22Rv1 (cell line): ENCODE measurements at regions not wholly inside any gene's neighbourhood (a gene's known extent, or its start where the extent isn't known, plus 50 kb on each side); places are given as distances from the start of the nearest gene placed in this dataset.

Source experiments
- CTCF ChIP-seq: fragments of 450-650 bp; IDR thresholded peaks from 2 replicates; pipeline ENCODE4 v1.5.1; 2017; ENCODE audit warnings: mild to moderate bottlenecking
- ZFX ChIP-seq: fragments of 450-650 bp; IDR thresholded peaks from 2 replicates; pipeline ENCODE4 v1.6.1; 2017; ENCODE audit warnings: antibody characterized with exemption, borderline replicate concordance

GRCh38 chr2:23203383-23203782 lies 181.6 kb upstream of the KLHL29 start:
- no peak for TF ChIP-seq CTCF
- TF ChIP-seq ZFX: no peak
